CD4-positive, alpha-beta memory T cell (primary cell): ENCODE measurements at regions not wholly inside any gene's neighbourhood (a gene's known extent, or its start where the extent isn't known, plus 50 kb on each side); places are given as distances from the start of the nearest gene placed in this dataset.

Experiments
- CTCF ChIA-PET: fragments of 350-600 bp; sonication (Branson Sonifier 250); formaldehyde crosslinking; loops from one replicate; lab custom pipeline; 2021; ENCODE audit warnings: inconsistent platforms; ENCODE audit not compliant: partially characterized antibody; lab: Charles Lee
- POLR2A ChIA-PET: fragments of 350-600 bp; sonication (Branson Sonifier 250); formaldehyde crosslinking; loops from one replicate; lab custom pipeline; 2021; ENCODE audit not compliant: partially characterized antibody; lab: Charles Lee
- DNase-seq, 5 donors: peaks; one replicate each; pipeline versions ENCODE4 v3.0.0 to v3.0.0-alpha.2; 2020 to 2022; ENCODE audit warnings: mixed read lengths in 1 of 5
- H3K27ac ChIP-seq: one replicate; pipeline ENCODE4 v1.7.0; 2013; ENCODE audit warnings: low read depth, low read length
- H3K27me3 ChIP-seq: 2 replicates; pipeline ENCODE4 v1.7.0; 2013; ENCODE audit warnings: mild to moderate bottlenecking, low read length, moderate library complexity; ENCODE audit not compliant: insufficient read depth
- H3K36me3 ChIP-seq: 2 replicates; pipeline ENCODE4 v1.7.0; 2013; ENCODE audit warnings: mild to moderate bottlenecking, low read length, moderate library complexity; ENCODE audit not compliant: insufficient read depth
- H3K4me1 ChIP-seq: 2 replicates; pipeline ENCODE4 v1.7.0; 2013; ENCODE audit warnings: mild to moderate bottlenecking, low read length, moderate library complexity; ENCODE audit not compliant: insufficient read depth
- H3K4me3 ChIP-seq, 2 donors: one replicate each; pipeline ENCODE4 v1.7.0; 2013; ENCODE audit warnings: low read length in 2 of 2, mild to moderate bottlenecking in 1 of 2
- H3K9me3 ChIP-seq, 2 donors: one replicate each; pipeline ENCODE4 v1.7.0; 2013; ENCODE audit warnings: low read length in 2 of 2, control low read depth in 1 of 2; ENCODE audit not compliant: control insufficient read depth in 1 of 2
- H3K27ac Mint-ChIP-seq, 7 donors: one replicate each; pipeline ENCODE4 v1.8.0; 2020 to 2021; ENCODE audit warnings: mixed read lengths in 7 of 7, mild to moderate bottlenecking in 6 of 7, inconsistent platforms in 3 of 7, moderate library complexity in 3 of 7
- H3K27me3 Mint-ChIP-seq, 2 donors: one replicate each; pipeline ENCODE4 v1.8.0; 2020 to 2021; ENCODE audit warnings: mixed read lengths in 2 of 2
- H3K36me3 Mint-ChIP-seq, 2 donors: one replicate each; pipeline ENCODE4 v1.8.0; 2020 to 2021; ENCODE audit warnings: mixed read lengths in 2 of 2, inconsistent platforms in 1 of 2, mild to moderate bottlenecking in 1 of 2
- H3K4me1 Mint-ChIP-seq, 4 donors: one replicate each; pipeline ENCODE4 v1.8.0; 2020 to 2021; ENCODE audit warnings: mixed read lengths in 4 of 4, mild to moderate bottlenecking in 1 of 4
- H3K4me3 Mint-ChIP-seq, 8 donors: one replicate each; pipeline ENCODE4 v1.8.0; 2020 to 2021; ENCODE audit warnings: mixed read lengths in 8 of 8, mild to moderate bottlenecking in 7 of 8, moderate library complexity in 6 of 8, inconsistent platforms in 3 of 8
- H3K9me3 Mint-ChIP-seq, 8 donors: one replicate each; pipeline ENCODE4 v1.8.0; 2020 to 2021; ENCODE audit warnings: mixed read lengths in 8 of 8, mild to moderate bottlenecking in 5 of 8, inconsistent platforms in 3 of 8, moderate library complexity in 1 of 8
- intact Hi-C: fragments of 100-400 bp; cut with micrococcal nuclease; formaldehyde crosslinking; loops from one replicate; pipeline ENCODE4 v1.15.1; 2023

GRCh38 chr9:102862478-102862877, 132.7 kb upstream of the CYLC2 start:
- no peaks in the 10 kb centered on the region for H3K9me3 ChIP-seq
- DNase-seq, result no peak
- no peak overlapping the region for H3K27ac Mint-ChIP-seq
- H3K4me3 Mint-ChIP-seq, result no peak overlapping the region
- no peak overlapping the region for H3K4me3 ChIP-seq
- H3K36me3 ChIP-seq, result no peaks in the 10 kb centered on the region
- H3K27me3 ChIP-seq, result no peaks in the 10 kb centered on the region
- H3K4me1 Mint-ChIP-seq, result no peaks in the 10 kb centered on the region
- no peaks in the 10 kb centered on the region for H3K27me3 Mint-ChIP-seq
- CTCF ChIA-PET, result no interaction called here
- intact Hi-C loops, result no loop called here
- no peaks in the 10 kb centered on the region for H3K36me3 Mint-ChIP-seq
- POLR2A ChIA-PET, result no interaction called here
- peaks cover 0 to 9% (median 2%) of the 10 kb centered on the region in 8 donors for H3K9me3 Mint-ChIP-seq
- no peaks in the 10 kb centered on the region for H3K4me1 ChIP-seq
- no peak overlapping the region for H3K27ac ChIP-seq

- no peak for DNase-seq
- Histone ChIP-seq H3K27me3 (no peaks in the 10 kb centered on the region), H3K4me1 (no peaks in the 10 kb centered on the region), H3K4me3 (no peak overlapping the region), H3K9me3 (no peaks in the 10 kb centered on the region), H3K27ac (no peak overlapping the region), H3K36me3 (no peaks in the 10 kb centered on the region)
- ChIA-PET POLR2A (no interaction called here), CTCF (no interaction called here)
- Mint-ChIP-seq H3K27ac (no peak overlapping the region), H3K36me3 (no peaks in the 10 kb centered on the region), H3K9me3 (peaks cover 0 to 11% (median 4%) of the 10 kb centered on the region in 8 donors), H3K4me1 (no peaks in the 10 kb centered on the region), H3K27me3 (no peaks in the 10 kb centered on the region), H3K4me3 (no peak overlapping the region)
- intact Hi-C loops, result no loop called here
These were observed 139.5 kb upstream of the CYLC2 start for GRCh38 chr9:102855641-102856040.

DNA sequence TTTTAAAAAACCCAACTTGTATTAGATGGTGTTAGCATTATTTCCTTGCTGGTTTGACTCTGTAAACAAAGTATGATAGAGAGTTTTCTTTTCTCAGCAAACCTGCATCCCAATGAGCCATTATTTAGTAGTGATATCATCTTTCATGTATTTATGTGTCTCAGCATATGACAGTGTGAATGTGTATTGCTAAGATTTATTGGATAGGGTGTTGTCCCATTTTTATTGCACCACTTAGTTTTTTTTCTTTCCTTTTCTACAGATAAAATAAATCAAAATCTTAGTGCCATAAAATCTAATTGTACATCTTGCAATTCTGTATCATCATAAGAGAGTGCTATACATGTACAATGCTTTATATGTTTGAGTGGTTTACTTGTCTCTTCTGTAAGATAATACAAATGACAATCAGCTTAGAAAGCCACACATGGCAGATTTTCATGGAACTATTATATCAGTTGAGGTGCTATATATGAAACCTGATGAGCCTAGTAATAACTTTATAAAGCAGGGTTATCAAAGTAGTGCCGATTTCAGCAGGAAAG, 149.2 kb upstream of the CYLC2 start:
- H3K9me3 Mint-ChIP-seq, result peaks cover 0 to 17% (median 6%) of the 10 kb centered on the region in 8 donors
- no peak overlapping the region for H3K4me3 ChIP-seq
- no peaks in the 10 kb centered on the region for H3K36me3 ChIP-seq
- no peaks in the 10 kb centered on the region for H3K36me3 Mint-ChIP-seq
- H3K9me3 ChIP-seq, result peaks cover 0 to 4% of the 10 kb centered on the region in 2 donors
- no peak overlapping the region for H3K27ac ChIP-seq
- no peak overlapping the region for H3K4me3 Mint-ChIP-seq
- no peaks in the 10 kb centered on the region for H3K4me1 Mint-ChIP-seq
- H3K27ac Mint-ChIP-seq, result no peak overlapping the region
- no peaks in the 10 kb centered on the region for H3K27me3 Mint-ChIP-seq
- H3K27me3 ChIP-seq, result no peaks in the 10 kb centered on the region
- DNase-seq, result no peak
- ChIA-PET POLR2A (no interaction called here), CTCF (no interaction called here)
- H3K4me1 ChIP-seq, result no peaks in the 10 kb centered on the region
- intact Hi-C loops, result no loop called here

GRCh38 chr9:102844716-102845115, 150.4 kb upstream of the CYLC2 start:
- CTCF ChIA-PET, result no interaction called here

GRCh38 chr9:102842423-102842822, 152.7 kb upstream of the CYLC2 start:
- no peak for DNase-seq
- ChIA-PET CTCF (no interaction called here), POLR2A (no interaction called here)
- Mint-ChIP-seq H3K9me3 (peaks cover 2 to 21% (median 4%) of the 10 kb centered on the region in 8 donors), H3K4me3 (no peak overlapping the region), H3K27ac (no peak overlapping the region), H3K27me3 (no peaks in the 10 kb centered on the region), H3K36me3 (no peaks in the 10 kb centered on the region), H3K4me1 (no peaks in the 10 kb centered on the region)
- intact Hi-C loops, result no loop called here
- H3K9me3 ChIP-seq, result peaks cover 0 to 4% of the 10 kb centered on the region in 2 donors
- H3K4me3 ChIP-seq, result no peak overlapping the region
- H3K27me3 ChIP-seq, result no peaks in the 10 kb centered on the region
- no peak overlapping the region for H3K27ac ChIP-seq
- no peaks in the 10 kb centered on the region for H3K36me3 ChIP-seq
- H3K4me1 ChIP-seq, result no peaks in the 10 kb centered on the region

More at GRCh38 chr9:102844716-102845115, 150.4 kb upstream of the CYLC2 start:
- Histone ChIP-seq H3K27me3 (no peaks in the 10 kb centered on the region), H3K9me3 (peaks cover 0 to 4% of the 10 kb centered on the region in 2 donors), H3K36me3 (no peaks in the 10 kb centered on the region), H3K4me3 (no peak overlapping the region), H3K27ac (no peak overlapping the region), H3K4me1 (no peaks in the 10 kb centered on the region)
- Mint-ChIP-seq H3K27me3 (no peaks in the 10 kb centered on the region), H3K27ac (no peak overlapping the region), H3K9me3 (peaks cover 0 to 17% (median 6%) of the 10 kb centered on the region in 8 donors), H3K4me3 (no peak overlapping the region), H3K4me1 (no peaks in the 10 kb centered on the region), H3K36me3 (no peaks in the 10 kb centered on the region)
- intact Hi-C loops, result no loop called here
- POLR2A ChIA-PET, result no interaction called here
- DNase-seq, result no peak

DNA sequence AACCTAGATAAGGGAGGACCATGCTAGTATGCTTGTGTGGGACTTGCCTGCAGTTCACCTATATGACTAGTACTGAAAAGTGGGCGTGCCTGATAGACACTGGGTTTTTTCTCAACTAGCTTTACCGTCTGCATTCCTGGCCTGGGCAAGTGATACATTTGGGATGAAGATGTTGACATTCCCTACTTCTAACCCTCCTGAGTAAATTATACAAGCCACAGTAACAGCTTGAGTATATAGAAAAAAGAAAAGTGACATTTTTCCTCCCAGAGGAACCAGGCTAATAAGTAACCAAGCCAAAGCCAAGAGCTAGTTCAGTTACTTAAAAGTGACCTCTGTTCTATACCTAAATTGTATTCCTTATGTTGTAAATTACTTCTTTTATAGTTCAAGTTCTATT, 153.8 kb upstream of the CYLC2 start:
- Mint-ChIP-seq H3K36me3 (no peaks in the 10 kb centered on the region), H3K27ac (no peak overlapping the region), H3K9me3 (peaks cover 2 to 17% (median 3%) of the 10 kb centered on the region in 8 donors), H3K27me3 (no peaks in the 10 kb centered on the region), H3K4me1 (no peaks in the 10 kb centered on the region), H3K4me3 (no peak overlapping the region)
- no peaks in the 10 kb centered on the region for H3K4me1 ChIP-seq
- no peak overlapping the region for H3K4me3 ChIP-seq
- no peak for DNase-seq
- H3K9me3 ChIP-seq, result peaks cover 0 to 4% of the 10 kb centered on the region in 2 donors
- POLR2A ChIA-PET, result no interaction called here
- no peak overlapping the region for H3K27ac ChIP-seq
- H3K27me3 ChIP-seq, result no peaks in the 10 kb centered on the region
- no peaks in the 10 kb centered on the region for H3K36me3 ChIP-seq
- intact Hi-C loops, result no loop called here
- CTCF ChIA-PET, result no interaction called here

- Mint-ChIP-seq H3K9me3 (peaks cover 2 to 19% (median 4%) of the 10 kb centered on the region in 8 donors), H3K36me3 (no peaks in the 10 kb centered on the region), H3K27me3 (no peaks in the 10 kb centered on the region), H3K27ac (no peak overlapping the region), H3K4me1 (no peaks in the 10 kb centered on the region), H3K4me3 (no peak overlapping the region)
- Histone ChIP-seq H3K4me3 (no peak overlapping the region), H3K27me3 (no peaks in the 10 kb centered on the region), H3K36me3 (no peaks in the 10 kb centered on the region), H3K9me3 (peaks cover 0 to 4% of the 10 kb centered on the region in 2 donors), H3K27ac (no peak overlapping the region), H3K4me1 (no peaks in the 10 kb centered on the region)
- CTCF ChIA-PET, result no interaction called here
- DNase-seq, result no peak
- intact Hi-C loops, result no loop called here
- POLR2A ChIA-PET, result no interaction called here
These were observed 154.8 kb upstream of the CYLC2 start for GRCh38 chr9:102840335-102840734.

DNA sequence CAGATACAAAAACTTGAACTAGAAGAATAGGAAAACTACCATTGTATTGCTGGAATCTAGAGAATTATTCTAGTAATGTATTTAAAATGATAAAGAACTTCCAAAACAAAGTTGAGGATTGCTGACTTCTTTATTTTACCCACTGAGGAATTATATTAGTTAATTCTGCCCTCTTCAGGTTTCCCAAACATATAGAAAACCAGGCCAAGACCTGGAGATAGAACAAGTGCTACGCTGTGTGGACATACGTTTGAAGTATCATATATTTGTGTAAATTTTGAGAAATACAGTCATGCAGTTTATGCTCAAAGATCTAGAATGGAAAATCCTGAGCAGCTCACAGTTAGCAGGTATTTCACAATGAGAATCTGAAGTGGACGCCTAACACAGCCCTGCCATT, 162.3 kb upstream of the CYLC2 start:
- Mint-ChIP-seq H3K27ac (no peak overlapping the region), H3K9me3 (peaks cover 0 to 16% (median 3%) of the 10 kb centered on the region in 8 donors), H3K36me3 (no peaks in the 10 kb centered on the region), H3K27me3 (no peaks in the 10 kb centered on the region), H3K4me3 (no peak overlapping the region), H3K4me1 (no peaks in the 10 kb centered on the region)
- intact Hi-C loops, result no loop called here
- H3K36me3 ChIP-seq, result no peaks in the 10 kb centered on the region
- DNase-seq, result no peak
- H3K4me3 ChIP-seq, result no peak overlapping the region
- no peaks in the 10 kb centered on the region for H3K27me3 ChIP-seq
- CTCF ChIA-PET, result no interaction called here
- H3K27ac ChIP-seq, result no peak overlapping the region
- no peaks in the 10 kb centered on the region for H3K9me3 ChIP-seq
- no peaks in the 10 kb centered on the region for H3K4me1 ChIP-seq
- POLR2A ChIA-PET, result no interaction called here
